Lung microvascular endothelial cell (primary cell): ENCODE measurements at regions not wholly inside any gene's neighbourhood (a gene's known extent, or its start where the extent isn't known, plus 50 kb on each side); places are given as distances from the start of the nearest gene placed in this dataset.
A peak's percentile ranks its signal among the peaks of the same experiment; 100 is the strongest.
"Not testable (repeated sequence)": the region's sequence is repeated elsewhere in the genome, so short reads cannot be mapped to it uniquely, and the experiment has no call there.

ENCODE experiments used
- DNase-seq, 2 donors: peaks; one replicate each; pipeline versions ENCODE4 v3.0.0 to v3.0.0-alpha.2; 2010; ENCODE audit warnings: low read depth in 2 of 2

DNA sequence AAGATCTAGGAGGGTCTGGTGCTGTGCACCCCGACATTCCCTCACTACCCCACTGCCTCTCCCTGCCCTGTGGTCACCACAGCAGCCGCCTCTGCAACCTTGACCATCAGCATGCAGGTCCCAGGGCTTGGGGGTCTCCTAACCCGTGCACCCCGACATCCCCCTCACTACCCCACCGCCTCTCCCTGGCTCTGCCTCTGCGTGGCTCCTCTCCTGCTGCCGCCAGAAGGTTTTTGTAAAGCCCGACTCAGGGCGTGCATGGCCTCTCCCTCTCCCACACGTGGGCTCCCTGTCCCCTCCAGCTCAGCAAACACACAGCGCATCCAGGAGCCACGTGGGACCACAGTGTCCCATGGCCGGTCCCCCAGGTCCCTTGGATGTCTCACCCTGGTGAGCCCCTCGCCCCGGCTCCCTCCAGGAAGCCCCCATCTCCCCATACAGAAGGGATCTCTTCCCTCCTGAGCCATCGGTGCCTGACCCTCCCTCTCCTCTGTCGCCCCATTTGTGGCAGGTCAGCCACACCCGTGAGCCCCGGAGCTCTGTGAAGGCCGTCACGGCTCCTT is 112.5 kb upstream of the LPCAT1 start:
- not testable (repeated sequence) for DNase-seq

- DNase-seq: not testable (repeated sequence)
Observed at GRCh38 chr5:1635477-1635876, 111.7 kb upstream of the LPCAT1 start.

DNA sequence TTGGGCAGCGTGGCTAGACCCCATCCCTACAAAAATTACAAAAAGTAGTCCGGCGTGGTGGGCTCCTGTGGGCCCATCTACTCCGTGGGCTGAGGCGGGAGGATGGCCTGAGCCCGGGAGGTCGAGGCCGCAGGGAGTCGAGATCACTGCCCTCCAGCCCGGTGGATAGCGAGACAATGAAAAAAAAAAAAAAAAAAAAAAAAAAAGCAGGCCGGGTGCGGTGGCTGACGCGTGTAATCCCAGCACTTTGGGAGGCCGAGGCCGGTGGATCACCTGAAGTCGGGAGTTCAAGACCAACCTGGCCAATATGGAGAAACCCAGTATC is 110.5 kb upstream of the LPCAT1 start:
- DNase-seq: no peak

- DNase-seq: peak; percentile 64
Observed at GRCh38 chr5:1633605-1634336, 110.0 kb upstream of the LPCAT1 start.

- peak in 1 of 2 donors; percentile 45 for DNase-seq
Observed at GRCh38 chr5:1631004-1631403, 107.2 kb upstream of the LPCAT1 start.

- DNase-seq: not testable (repeated sequence)
Observed at GRCh38 chr5:1626397-1626796, 102.6 kb upstream of the LPCAT1 start.

DNA sequence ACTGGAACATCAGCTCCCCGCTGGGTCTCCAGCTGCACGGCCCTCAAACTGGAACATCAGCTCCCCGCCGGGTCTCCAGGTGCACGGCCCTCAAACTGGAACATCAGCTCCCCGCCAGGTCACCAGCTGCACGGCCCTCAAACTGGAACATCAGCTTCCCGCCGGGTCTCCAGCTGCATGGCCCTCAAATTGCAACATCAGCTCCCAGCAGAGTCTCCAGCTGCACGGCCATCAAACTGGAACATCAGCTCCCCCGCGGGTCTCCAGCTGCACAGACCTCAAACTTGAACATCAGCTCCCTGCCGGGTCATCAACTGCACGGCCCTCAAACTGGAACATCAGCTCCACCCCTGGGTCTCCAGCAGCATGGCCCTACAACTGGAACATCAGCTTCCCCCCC is 95.8 kb upstream of the LPCAT1 start:
- DNase-seq: not testable (repeated sequence)

- DNase-seq: not testable (repeated sequence)
Observed at GRCh38 chr5:1618296-1618865, 94.6 kb upstream of the LPCAT1 start.

DNA sequence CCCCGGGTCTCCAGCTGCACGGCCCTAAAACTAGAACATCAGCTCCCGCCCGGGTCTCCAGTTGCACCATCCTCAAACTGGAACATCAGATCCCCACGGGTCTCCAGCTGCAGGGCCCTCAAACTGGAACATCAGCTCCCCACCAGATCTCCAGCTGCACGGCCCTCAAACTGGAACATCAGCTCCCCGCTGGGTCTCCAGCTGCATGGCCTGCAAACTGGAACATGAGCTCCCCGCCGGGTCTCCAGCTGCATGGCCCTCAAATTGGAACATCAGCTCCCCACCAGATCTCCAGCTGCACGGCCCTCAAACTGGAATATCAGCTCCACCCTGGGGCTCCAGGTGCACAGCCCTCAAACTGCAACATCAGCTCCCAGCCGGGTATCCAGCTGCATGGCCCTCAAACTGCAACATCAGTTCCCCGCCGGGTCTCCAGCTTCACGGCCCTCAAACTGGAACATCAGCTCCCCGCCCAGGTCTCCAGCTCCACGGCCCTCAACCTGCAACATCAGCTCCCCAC is 93.5 kb upstream of the LPCAT1 start:
- not testable (repeated sequence) for DNase-seq

- DNase-seq: not testable (repeated sequence)
Observed at GRCh38 chr5:1613515-1613914, 89.8 kb upstream of the LPCAT1 start.

- not testable (repeated sequence) for DNase-seq
Observed at GRCh38 chr5:1610526-1610925, 86.8 kb upstream of the LPCAT1 start.

DNA sequence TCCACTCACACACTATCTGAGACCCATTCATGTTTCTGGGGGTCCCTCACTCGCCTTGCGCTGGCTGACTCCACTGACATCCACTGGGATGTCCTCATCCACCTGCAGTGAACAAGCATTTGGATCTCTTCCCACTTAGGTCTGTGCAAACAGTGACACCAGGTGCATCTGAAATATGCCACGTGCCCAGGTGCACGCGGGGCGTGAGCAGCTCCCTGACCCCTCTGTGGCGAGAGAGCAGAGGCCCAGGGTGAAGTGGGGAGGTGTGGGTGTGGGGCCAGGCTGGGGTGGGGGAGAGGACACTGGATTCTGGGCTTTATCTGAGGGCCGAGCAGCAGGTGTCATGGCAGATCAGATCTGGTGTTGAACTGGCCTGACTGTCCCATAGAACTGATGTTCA is 85.4 kb upstream of the LPCAT1 start:
- DNase-seq: not testable (repeated sequence)

- DNase-seq: not testable (repeated sequence)
Observed at GRCh38 chr5:1608336-1608735, 84.6 kb upstream of the LPCAT1 start.

GRCh38 chr5:1606951-1607350 is 83.2 kb upstream of the LPCAT1 start:
- DNase-seq: not testable (repeated sequence)

GRCh38 chr5:1603916-1604315 is 80.2 kb upstream of the LPCAT1 start:
- not testable (repeated sequence) for DNase-seq

GRCh38 chr5:1601565-1601964 is 77.8 kb upstream of the LPCAT1 start:
- peak in 1 of 2 donors; percentile 11 for DNase-seq

DNA sequence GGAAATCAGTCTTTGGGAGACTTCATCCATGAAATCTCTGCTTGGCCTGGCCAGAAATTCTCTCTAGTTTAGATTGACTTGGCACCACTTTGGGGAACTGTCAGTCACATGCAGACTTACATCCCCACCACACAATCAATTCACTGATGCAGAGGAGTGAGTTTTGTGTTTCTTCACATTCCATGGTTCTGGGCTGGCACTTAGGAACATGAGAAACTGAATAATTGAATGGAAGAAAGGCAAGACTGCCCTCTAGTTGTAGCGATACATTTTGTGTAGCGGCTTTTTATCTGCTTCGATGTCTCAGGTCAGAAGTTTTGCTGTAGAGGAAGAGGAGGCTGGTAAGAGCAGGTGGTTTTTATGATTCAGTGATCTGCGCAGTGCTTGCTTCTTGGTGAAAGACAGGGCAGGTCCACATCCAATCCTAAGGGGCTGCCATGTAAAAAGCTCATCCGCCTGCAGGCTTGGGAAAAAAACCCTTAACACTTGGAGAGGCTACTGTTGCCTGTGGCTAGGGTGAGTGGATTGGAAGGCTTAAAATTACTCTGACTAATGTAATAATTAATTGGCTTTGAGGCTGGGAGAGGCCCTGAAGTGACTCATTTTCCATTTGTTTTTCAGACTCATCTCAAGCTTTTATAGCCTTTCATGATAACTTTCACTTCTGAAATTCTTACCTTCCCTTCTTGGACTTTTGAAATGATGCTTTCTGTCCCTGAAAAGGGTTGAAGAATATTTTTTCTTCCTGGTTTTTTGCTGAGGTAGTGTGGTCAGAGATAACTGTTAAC is 75.4 kb upstream of the LPCAT1 start:
- peak; percentile 34 to 54 for DNase-seq

GRCh38 chr5:1597093-1597473 is 73.3 kb upstream of the LPCAT1 start:
- peak in 1 of 2 donors; percentile 31 for DNase-seq

- not testable (repeated sequence) for DNase-seq
Observed at GRCh38 chr5:1596462-1597092, 72.8 kb upstream of the LPCAT1 start.

GRCh38 chr5:1594357-1595106 is 70.8 kb upstream of the LPCAT1 start:
- peak; percentile 64 to 90 for DNase-seq

GRCh38 chr5:1593903-1594356 is 70.2 kb upstream of the LPCAT1 start:
- DNase-seq: peak in 1 of 2 donors; percentile 11
